DMS114 treated with DMSO at 0.1 percent for 48 hours (cell line): ENCODE measurements at regions not wholly inside any gene's neighbourhood (a gene's known extent, or its start where the extent isn't known, plus 50 kb on each side); places are given as distances from the start of the nearest gene placed in this dataset.

Source experiments
- DNase-seq: peaks from one replicate; lab custom pipeline; 2025; ENCODE audit not compliant: unreplicated experiment; lab: John Stamatoyannopoulos, UW

GRCh38 chr11:116643521-116643920 lies 129.3 kb downstream of the BUD13 start:
- DNase-seq, result no peak

- DNase-seq, result no peak
These were observed 129.9 kb downstream of the BUD13 start for GRCh38 chr11:116642902-116643301.

- no peak for DNase-seq
These were observed 130.3 kb downstream of the BUD13 start for GRCh38 chr11:116642481-116642880.

GRCh38 chr11:116641561-116642045 lies 131.2 kb downstream of the BUD13 start:
- DNase-seq, result no peak

GRCh38 chr11:116640641-116641402 lies 132.0 kb downstream of the BUD13 start:
- DNase-seq, result no peak

GRCh38 chr11:116638463-116638862 lies 134.3 kb downstream of the BUD13 start:
- DNase-seq, result no peak

- DNase-seq, result no peak
These were observed 135.0 kb downstream of the BUD13 start for GRCh38 chr11:116637766-116638165.

GRCh38 chr11:116636341-116636929 lies 136.4 kb downstream of the BUD13 start:
- no peak for DNase-seq

- DNase-seq, result no peak
These were observed 141.6 kb downstream of the BUD13 start for GRCh38 chr11:116631201-116631600.

GRCh38 chr11:116618461-116618860 lies 154.3 kb downstream of the BUD13 start:
- DNase-seq, result no peak

- no peak for DNase-seq
These were observed 157.4 kb downstream of the BUD13 start for GRCh38 chr11:116615211-116615865.

GRCh38 chr11:116614306-116615210 lies 158.2 kb downstream of the BUD13 start:
- DNase-seq, result no peak

- DNase-seq, result no peak
These were observed 159.4 kb downstream of the BUD13 start for GRCh38 chr11:116613206-116613875.

- no peak for DNase-seq
These were observed 160.7 kb downstream of the BUD13 start for GRCh38 chr11:116611998-116612620.

GRCh38 chr11:116610190-116610589 lies 162.6 kb downstream of the BUD13 start:
- DNase-seq, result no peak

- DNase-seq, result no peak
These were observed 165.8 kb downstream of the BUD13 start for GRCh38 chr11:116607027-116607426.

- DNase-seq, result no peak
These were observed 167.0 kb downstream of the BUD13 start for GRCh38 chr11:116605543-116606459.

- no peak for DNase-seq
These were observed 169.0 kb downstream of the BUD13 start for GRCh38 chr11:116603728-116604323.

GRCh38 chr11:116602637-116602942 lies 170.2 kb downstream of the BUD13 start:
- DNase-seq, result no peak
